ENCODE measurements at regions not wholly inside any gene's neighbourhood (a gene's known extent, or its start where the extent isn't known, plus 50 kb on each side); places are given as distances from the start of the nearest gene placed in this dataset.
A peak's percentile ranks its signal among the peaks of the same experiment; 100 is the strongest.
"Not testable (repeated sequence)": the region's sequence is repeated elsewhere in the genome, so short reads cannot be mapped to it uniquely, and the experiment has no call there.

DNA sequence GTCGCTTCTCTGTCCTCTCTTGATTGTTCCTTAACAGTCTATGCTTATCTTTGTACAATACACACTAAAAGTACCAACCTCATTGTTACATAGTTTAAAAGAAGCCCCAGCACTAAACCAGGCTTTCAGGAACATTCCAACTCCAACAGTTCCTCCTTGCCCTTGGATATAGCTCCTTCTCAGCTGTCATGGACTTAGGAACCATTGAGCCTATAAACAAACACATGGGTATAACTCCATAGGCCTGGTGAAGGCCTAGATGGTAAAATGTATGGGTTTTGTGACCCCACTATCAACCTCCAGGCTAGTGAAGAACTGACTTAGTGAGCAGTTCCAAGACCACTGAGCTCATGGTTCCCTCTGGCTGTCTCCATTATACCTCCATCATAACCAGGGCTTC is 74.8 kb upstream of the SLC39A10 start:
- H3K4me3 Mint-ChIP-seq, result no peak overlapping the region
- ATAC-seq (no peak), DNase-seq (ENCODE audit: low spot score in 2 of 2) (no peak)
- peaks cover 6% of the 10 kb centered on the region for H3K4me1 Mint-ChIP-seq
- no peaks in the 10 kb centered on the region for H3K36me3 Mint-ChIP-seq
- no peak overlapping the region for H3K27ac Mint-ChIP-seq
- H3K9me3 Mint-ChIP-seq, result no peaks in the 10 kb centered on the region

- H3K27ac Mint-ChIP-seq, result peak overlapping the region; percentile 68
- no peak for DNase-seq (ENCODE audit: low spot score in 2 of 2)
- no peaks in the 10 kb centered on the region for H3K36me3 Mint-ChIP-seq
- no peak for ATAC-seq
- H3K4me1 Mint-ChIP-seq, result peaks cover 15% of the 10 kb centered on the region
- H3K9me3 Mint-ChIP-seq, result no peaks in the 10 kb centered on the region
- H3K4me3 Mint-ChIP-seq, result no peak overlapping the region
Observed at GRCh38 chr2:195579776-195580555, 77.1 kb upstream of the SLC39A10 start.

- ATAC-seq (peak; percentile 64), DNase-seq (ENCODE audit: low spot score in 2 of 2) (no peak)
- Mint-ChIP-seq H3K27ac (peak overlapping the region; percentile 27), H3K9me3 (no peaks in the 10 kb centered on the region), H3K36me3 (no peaks in the 10 kb centered on the region), H3K4me1 (peaks cover 15% of the 10 kb centered on the region), H3K4me3 (no peak overlapping the region)
Observed at GRCh38 chr2:195575879-195576401, 81.1 kb upstream of the SLC39A10 start.

DNA sequence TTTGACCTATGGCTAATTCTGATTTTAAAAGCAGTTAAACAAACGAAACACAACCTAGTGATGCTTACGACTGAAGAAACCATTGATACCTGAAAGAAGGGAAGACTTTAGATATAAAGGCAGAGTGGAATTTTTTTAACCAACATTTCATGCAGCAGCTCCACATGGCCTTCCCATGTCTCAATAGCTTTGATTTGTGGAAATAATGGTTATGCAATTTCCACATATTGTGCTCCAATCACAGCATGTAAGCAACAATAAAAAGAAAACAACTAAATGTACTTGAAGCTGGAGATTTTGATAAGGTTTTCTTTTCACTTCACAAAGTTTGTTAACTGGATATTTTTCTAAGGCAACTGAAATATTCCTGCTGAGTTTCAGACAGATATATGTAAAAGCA is 82.0 kb upstream of the SLC39A10 start:
- H3K9me3 Mint-ChIP-seq, result no peaks in the 10 kb centered on the region
- no peak for DNase-seq (ENCODE audit: low spot score in 2 of 2)
- no peaks in the 10 kb centered on the region for H3K36me3 Mint-ChIP-seq
- H3K27ac Mint-ChIP-seq, result no peak overlapping the region
- peaks cover 10% of the 10 kb centered on the region for H3K4me1 Mint-ChIP-seq
- H3K4me3 Mint-ChIP-seq, result no peak overlapping the region
- no peak for ATAC-seq

DNA sequence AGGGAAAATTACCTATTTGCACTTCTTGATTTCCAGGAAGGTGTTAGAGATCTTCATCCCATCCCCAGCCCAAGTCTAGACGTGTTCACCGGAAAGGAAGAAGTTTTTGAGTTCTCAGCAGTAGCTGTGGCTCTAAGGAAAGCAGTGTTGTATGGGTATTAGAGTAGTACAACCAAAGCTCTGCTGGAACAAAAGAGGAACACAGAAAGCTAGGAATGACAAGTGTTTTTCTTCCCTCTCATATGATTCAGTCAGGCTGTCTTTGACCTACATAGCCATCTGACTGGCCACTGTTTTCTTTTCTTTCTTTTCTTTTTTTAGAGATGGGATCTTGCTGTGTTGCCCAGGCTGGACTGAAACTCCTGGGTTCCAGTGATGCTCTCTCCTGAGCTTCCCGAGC is 82.7 kb upstream of the SLC39A10 start:
- no peak overlapping the region for H3K4me3 Mint-ChIP-seq
- no peak overlapping the region for H3K27ac Mint-ChIP-seq
- no peak for ATAC-seq
- H3K9me3 Mint-ChIP-seq, result no peaks in the 10 kb centered on the region
- DNase-seq (ENCODE audit: low spot score in 2 of 2), result no peak
- peaks cover 14% of the 10 kb centered on the region for H3K4me1 Mint-ChIP-seq
- no peaks in the 10 kb centered on the region for H3K36me3 Mint-ChIP-seq

DNA sequence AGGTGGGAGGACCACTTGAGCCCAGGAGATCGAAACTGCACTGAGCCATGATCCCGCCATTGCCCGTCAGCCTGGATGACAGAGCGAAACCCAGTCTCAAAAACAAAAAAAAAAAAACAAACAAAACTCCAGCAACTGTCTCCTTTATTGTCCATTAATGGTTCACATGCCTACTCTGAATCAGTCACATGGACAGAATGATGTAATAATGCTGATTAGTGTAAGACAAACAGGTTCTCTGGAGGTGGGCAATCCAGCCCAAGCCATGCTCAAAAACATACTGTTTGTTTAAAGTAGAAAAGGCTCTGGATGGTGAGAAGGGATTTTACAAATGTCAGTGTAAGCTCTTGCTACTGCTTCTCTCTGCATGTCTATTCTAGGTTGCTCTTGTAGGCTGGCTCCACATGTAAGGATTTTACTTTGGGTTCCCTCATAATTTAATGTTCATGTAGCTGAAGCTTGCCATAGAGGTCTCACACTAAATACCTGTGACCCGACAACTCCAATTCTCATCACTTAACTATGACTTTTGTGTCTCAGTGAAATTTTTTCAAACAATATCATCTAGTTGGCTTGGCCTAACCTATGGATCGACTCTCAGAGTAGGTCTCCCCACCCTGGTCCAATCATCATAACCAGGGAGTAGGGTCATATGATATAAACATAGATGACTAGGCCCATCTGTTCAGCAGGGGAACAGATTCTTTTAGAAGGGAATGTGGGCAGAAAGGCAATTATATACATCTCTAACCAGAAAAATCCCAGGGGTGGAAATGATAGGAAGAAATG is 83.9 kb upstream of the SLC39A10 start:
- ATAC-seq (no peak), DNase-seq (ENCODE audit: low spot score in 2 of 2) (no peak)
- Mint-ChIP-seq H3K9me3 (no peaks in the 10 kb centered on the region), H3K4me1 (peaks cover 16% of the 10 kb centered on the region), H3K36me3 (no peaks in the 10 kb centered on the region), H3K27ac (peak overlapping the region; percentile 29), H3K4me3 (no peak overlapping the region)

DNA sequence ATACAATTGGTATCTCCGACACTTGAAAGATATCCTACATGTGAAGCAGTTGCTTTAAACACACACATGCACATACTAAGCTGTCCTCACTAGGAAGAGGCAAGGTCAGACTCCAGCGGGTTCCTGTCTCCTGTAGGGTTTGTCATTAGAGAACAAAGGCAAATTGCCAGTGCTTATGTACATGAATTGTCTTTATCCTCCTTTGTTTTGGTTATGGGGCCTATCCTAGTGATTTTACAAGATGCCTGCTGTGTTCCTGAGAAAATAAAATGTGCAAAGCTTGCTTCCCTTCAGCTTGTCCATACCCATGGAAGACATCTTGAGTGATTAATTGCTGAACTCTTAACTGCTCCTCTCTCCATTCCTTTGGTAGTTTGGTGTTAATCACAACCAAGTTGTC is 86.7 kb upstream of the SLC39A10 start:
- ATAC-seq, result no peak
- no peaks in the 10 kb centered on the region for H3K9me3 Mint-ChIP-seq

GRCh38 chr2:195569255-195569654 is 87.8 kb upstream of the SLC39A10 start:
- no peak overlapping the region for H3K27ac Mint-ChIP-seq
- no peaks in the 10 kb centered on the region for H3K9me3 Mint-ChIP-seq
- no peaks in the 10 kb centered on the region for H3K36me3 Mint-ChIP-seq
- no peak overlapping the region for H3K4me3 Mint-ChIP-seq
- no peak for ATAC-seq
- DNase-seq (ENCODE audit: low spot score in 2 of 2), result no peak
- H3K4me1 Mint-ChIP-seq, result peaks cover 7% of the 10 kb centered on the region

More for the DNA sequence above, 86.7 kb upstream of the SLC39A10 start:
- Mint-ChIP-seq H3K4me1 (peaks cover 7% of the 10 kb centered on the region), H3K36me3 (no peaks in the 10 kb centered on the region), H3K27ac (no peak overlapping the region), H3K4me3 (no peak overlapping the region)
- DNase-seq (ENCODE audit: low spot score in 2 of 2), result no peak

GRCh38 chr2:195564625-195565135 is 92.3 kb upstream of the SLC39A10 start:
- peaks cover 36% of the 10 kb centered on the region for H3K36me3 Mint-ChIP-seq
- not testable (repeated sequence) for H3K9me3 Mint-ChIP-seq; ATAC-seq; DNase-seq (ENCODE audit: low spot score in 2 of 2)
- H3K4me3 Mint-ChIP-seq, result peak overlapping the region; percentile 70
- H3K27ac Mint-ChIP-seq, result peak overlapping the region; percentile 97
- H3K4me1 Mint-ChIP-seq, result peaks cover 37% of the 10 kb centered on the region

- Mint-ChIP-seq H3K9me3 (no peaks in the 10 kb centered on the region), H3K36me3 (peaks cover 40% of the 10 kb centered on the region), H3K27ac (peak overlapping the region; percentile 97), H3K4me1 (peaks cover 38% of the 10 kb centered on the region), H3K4me3 (peak overlapping the region; percentile 70)
- ATAC-seq (peak; percentile 83), DNase-seq (ENCODE audit: low spot score in 2 of 2) (peak in 1 of 2 donors; percentile 82)
Observed at GRCh38 chr2:195563857-195564512, 93.0 kb upstream of the SLC39A10 start.

- Mint-ChIP-seq H3K4me1 (peaks cover 46% of the 10 kb centered on the region), H3K36me3 (peaks cover 40% of the 10 kb centered on the region), H3K27ac (peak overlapping the region; percentile 97), H3K4me3 (peak overlapping the region; percentile 70), H3K9me3 (peaks cover 2% of the 10 kb centered on the region)
- peak in 1 of 2 donors; percentile 78 for DNase-seq (ENCODE audit: low spot score in 2 of 2)
- ATAC-seq, result peak; percentile 44
Observed at GRCh38 chr2:195562570-195563566, 94.2 kb upstream of the SLC39A10 start.

DNA sequence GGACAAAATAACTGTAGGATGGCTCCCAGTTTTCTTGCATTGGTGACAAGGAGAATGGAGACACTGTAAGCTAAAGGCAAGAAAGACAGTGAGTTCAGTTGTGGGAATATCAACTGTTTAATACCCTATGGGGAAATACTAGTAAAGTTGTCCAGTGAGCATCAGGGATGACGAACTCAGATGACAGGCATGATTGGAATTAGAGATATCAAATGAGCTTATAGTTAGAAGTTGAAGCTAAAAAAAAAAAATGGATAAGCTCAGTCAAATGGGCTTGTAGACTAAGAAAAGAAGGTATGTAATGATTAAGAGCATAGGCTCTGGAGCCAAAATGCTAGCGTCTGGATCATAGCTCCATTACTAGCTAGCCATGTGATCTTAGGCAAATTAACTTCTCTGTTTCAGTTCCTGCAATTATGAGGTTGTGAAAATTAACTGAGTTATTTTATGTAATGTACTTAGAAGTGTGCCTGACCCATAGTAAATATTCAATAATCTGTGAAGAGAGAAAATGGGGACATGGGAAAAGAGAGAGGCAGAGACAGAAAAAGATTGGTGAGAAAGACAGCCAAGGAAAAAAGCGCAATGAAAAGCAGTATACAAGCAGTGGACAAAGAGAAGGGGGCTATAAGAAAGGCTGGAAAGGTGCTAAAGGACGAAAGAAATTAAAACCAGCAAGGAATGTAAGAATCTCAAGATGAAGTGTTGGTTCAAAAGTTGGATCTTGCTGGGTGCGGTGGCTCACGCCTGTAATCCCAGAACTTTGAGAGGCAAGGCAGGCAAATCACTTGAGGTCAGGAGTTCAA is 95.7 kb upstream of the SLC39A10 start:
- H3K4me3 Mint-ChIP-seq, result peak overlapping the region; percentile 70
- H3K27ac Mint-ChIP-seq, result peak overlapping the region; percentile 97
- peaks cover 46% of the 10 kb centered on the region for H3K4me1 Mint-ChIP-seq
- ATAC-seq (no peak), DNase-seq (ENCODE audit: low spot score in 2 of 2) (no peak)
- peaks cover 40% of the 10 kb centered on the region for H3K36me3 Mint-ChIP-seq
- H3K9me3 Mint-ChIP-seq, result peaks cover 2% of the 10 kb centered on the region

GRCh38 chr2:195560209-195560895 is 96.7 kb upstream of the SLC39A10 start:
- H3K9me3 Mint-ChIP-seq, result peaks cover 2% of the 10 kb centered on the region

More at GRCh38 chr2:195560209-195560895, 96.7 kb upstream of the SLC39A10 start:
- peak overlapping the region; percentile 70 for H3K4me3 Mint-ChIP-seq
- H3K36me3 Mint-ChIP-seq, result peaks cover 40% of the 10 kb centered on the region
- peaks cover 46% of the 10 kb centered on the region for H3K4me1 Mint-ChIP-seq
- ATAC-seq (no peak), DNase-seq (ENCODE audit: low spot score in 2 of 2) (no peak)
- H3K27ac Mint-ChIP-seq, result peak overlapping the region; percentile 97
